Thyroid gland (tissue), 4 donors: ENCODE measurements at regions not wholly inside any gene's neighbourhood (a gene's known extent, or its start where the extent isn't known, plus 50 kb on each side); places are given as distances from the start of the nearest gene placed in this dataset.

ENCODE experiments used
- DNase-seq, 2 donors: peaks; one replicate each; pipeline ENCODE4 v3.0.0-alpha.2; 2019
- H3K27ac ChIP-seq, 3 donors: fragments of 200-600 bp; sonication (generic); 1 replicate in 2 of 3; 2 replicates in 1 of 3; pipeline ENCODE4 v1.5.1; 2016 to 2019; ENCODE audit warnings: mild to moderate bottlenecking in 1 of 3, moderate library complexity in 1 of 3
- H3K27me3 ChIP-seq: fragments of 200-600 bp; sonication (generic); one replicate; pipeline ENCODE4 v1.5.1; 2019
- H3K36me3 ChIP-seq, 2 donors: fragments of 200-600 bp; sonication (generic); one replicate each; pipeline ENCODE4 v1.5.1; 2016 to 2019
- H3K4me1 ChIP-seq, 2 donors: fragments of 200-600 bp; sonication (generic); one replicate each; pipeline ENCODE4 v1.5.1; 2017 to 2019
- H3K4me3 ChIP-seq, 3 donors: fragments of 200-600 bp; sonication (generic); replicated peaks in 1 of 3; 1 replicate in 2 of 3; 2 replicates in 1 of 3; pipeline ENCODE4 v1.5.1; 2016; ENCODE audit warnings: mild to moderate bottlenecking in 1 of 3
- H3K9me3 ChIP-seq: fragments of 200-600 bp; sonication (generic); one replicate; pipeline ENCODE4 v1.5.1; 2017
- CTCF ChIP-seq, 6 experiments: fragments of 200-600 bp in 3 of 6; fragments of 450-650 bp in 3 of 6; sonication (generic) in 3 of 6; IDR thresholded peaks; one replicate each; pipeline ENCODE4 v1.5.1; 2016 to 2019; ENCODE audit warnings: antibody characterized with exemption in 6 of 6, mild to moderate bottlenecking in 2 of 6, inconsistent platforms in 1 of 6, moderate library complexity in 1 of 6
- POLR2A ChIP-seq, 2 donors: fragments of 450-650 bp; IDR thresholded peaks; one replicate each; pipeline ENCODE4 v1.6.1; 2017; ENCODE audit warnings: antibody characterized with exemption in 2 of 2, mild to moderate bottlenecking in 2 of 2, moderate library complexity in 1 of 2
- WGBS, 2 donors: methylation state at CpG; one replicate each; pipeline ENCODE4 v1.1.5; 2017; 5-methylcytosine and 5-hydroxymethylcytosine counted together
- intact Hi-C: fragments of 100-400 bp; cut with DNase I; formaldehyde crosslinking; loops from one replicate; pipeline ENCODE4 v1.15.1; 2023

- no peaks in the 10 kb centered on the region for H3K4me1 ChIP-seq
- H3K27ac ChIP-seq = no peak overlapping the region
- H3K27me3 ChIP-seq = no peaks in the 10 kb centered on the region
- intact Hi-C loops = no loop called here
- no peak overlapping the region for H3K4me3 ChIP-seq
- 76 to 77% methylated on average over 5 of the region's 5 CpGs for WGBS, 2 donors
- H3K9me3 ChIP-seq = no peaks in the 10 kb centered on the region
- no peak for DNase-seq
- H3K36me3 ChIP-seq = no peaks in the 10 kb centered on the region
- TF ChIP-seq POLR2A (IDR thresholded peaks at IDR 0.05) = no peak
- TF ChIP-seq CTCF (IDR thresholded peaks at IDR 0.05) = no peak
These were observed 54.2 kb upstream of the IRX4 start for GRCh38 chr5:1936901-1937300.

GRCh38 chr5:1936413-1936812, 53.7 kb upstream of the IRX4 start:
- WGBS, 2 donors = 81 to 82% methylated on average over 4 of the region's 4 CpGs
- no peaks in the 10 kb centered on the region for H3K27me3 ChIP-seq
- no peaks in the 10 kb centered on the region for H3K9me3 ChIP-seq
- H3K4me3 ChIP-seq = no peak overlapping the region
- H3K36me3 ChIP-seq = no peaks in the 10 kb centered on the region
- H3K27ac ChIP-seq = no peak overlapping the region
- DNase-seq = no peak
- H3K4me1 ChIP-seq = no peaks in the 10 kb centered on the region
- TF ChIP-seq POLR2A (IDR thresholded peaks at IDR 0.05) (no peak), CTCF (IDR thresholded peaks at IDR 0.05) (no peak)
- intact Hi-C loops = no loop called here

- H3K36me3 ChIP-seq = no peaks in the 10 kb centered on the region
- intact Hi-C loops = no loop called here
- DNase-seq = no peak
- no peak overlapping the region for H3K4me3 ChIP-seq
- no peaks in the 10 kb centered on the region for H3K4me1 ChIP-seq
- no peaks in the 10 kb centered on the region for H3K9me3 ChIP-seq
- H3K27ac ChIP-seq = no peak overlapping the region
- TF ChIP-seq CTCF (IDR thresholded peaks at IDR 0.05) (no peak), POLR2A (IDR thresholded peaks at IDR 0.05) (no peak)
- 88 to 90% methylated on average over 20 of the region's 20 CpGs for WGBS, 2 donors
- no peaks in the 10 kb centered on the region for H3K27me3 ChIP-seq
These were observed 52.2 kb upstream of the IRX4 start for GRCh38 chr5:1934801-1935429.

- TF ChIP-seq POLR2A (IDR thresholded peaks at IDR 0.05) = no peak
- no peak for TF ChIP-seq CTCF (IDR thresholded peaks at IDR 0.05)
- no peak for DNase-seq
- Histone ChIP-seq H3K36me3 (no peaks in the 10 kb centered on the region), H3K4me3 (no peak overlapping the region), H3K9me3 (no peaks in the 10 kb centered on the region), H3K27me3 (no peaks in the 10 kb centered on the region), H3K27ac (no peak overlapping the region), H3K4me1 (no peaks in the 10 kb centered on the region)
- intact Hi-C loops = no loop called here
- WGBS, 2 donors = 92% methylated on average over 9 of the region's 9 CpGs
These were observed 51.3 kb upstream of the IRX4 start for GRCh38 chr5:1934056-1934394.

GRCh38 chr5:1933364-1934055, 50.8 kb upstream of the IRX4 start:
- Histone ChIP-seq H3K4me1 (no peaks in the 10 kb centered on the region), H3K27me3 (no peaks in the 10 kb centered on the region), H3K27ac (no peak overlapping the region), H3K36me3 (no peaks in the 10 kb centered on the region), H3K4me3 (no peak overlapping the region), H3K9me3 (no peaks in the 10 kb centered on the region)
- no peak for DNase-seq
- TF ChIP-seq CTCF (IDR thresholded peaks at IDR 0.05) (no peak), POLR2A (IDR thresholded peaks at IDR 0.05) (no peak)
- intact Hi-C loops = no loop called here
- WGBS, 2 donors = 91 to 92% methylated on average over 14 of the region's 14 CpGs
